ENCODE measurements at regions not wholly inside any gene's neighbourhood (a gene's known extent, or its start where the extent isn't known, plus 50 kb on each side); places are given as distances from the start of the nearest gene placed in this dataset.
A peak's percentile ranks its signal among the peaks of the same experiment; 100 is the strongest.
"Not testable (repeated sequence)": the region's sequence is repeated elsewhere in the genome, so short reads cannot be mapped to it uniquely, and the experiment has no call there.

DNA sequence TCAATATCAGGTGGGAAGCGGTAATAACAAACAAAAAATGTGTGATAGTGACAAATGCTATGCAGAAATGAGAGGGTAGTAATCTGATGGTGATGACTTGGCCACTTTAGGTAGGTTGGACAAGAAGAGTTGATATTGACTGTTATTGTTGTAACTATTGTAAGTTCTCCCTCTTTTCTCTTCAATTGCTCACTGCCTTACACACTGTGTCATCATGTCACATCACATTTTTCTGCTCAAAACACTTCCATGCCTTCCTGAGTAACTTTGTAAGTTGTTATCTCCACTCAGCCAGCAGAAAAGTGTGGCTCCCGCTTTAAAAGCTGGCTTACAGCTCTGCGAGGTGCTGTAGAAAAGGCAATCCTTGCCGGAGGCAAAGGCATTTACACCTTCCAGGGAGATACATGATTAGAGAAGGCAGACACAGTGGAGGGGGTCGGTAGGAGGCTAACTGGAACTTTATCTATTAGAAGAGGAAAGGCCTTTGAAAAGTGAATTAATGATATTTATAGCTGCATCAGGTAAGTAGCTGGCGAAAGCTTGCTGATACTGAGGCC, 85.2 kb upstream of the CLINT1 start:
- Histone ChIP-seq H3K9me3 (ENCODE audit: control insufficient read depth, insufficient read depth, low read depth, low read length) (no peaks in the 10 kb centered on the region), H3K4me2 (ENCODE audit: extremely low read depth, insufficient read depth, low read length) (no peak overlapping the region), H3K9ac (ENCODE audit: insufficient read depth, low read length) (no peak overlapping the region), H3K4me1 (ENCODE audit: control insufficient read depth, extremely low read depth, insufficient read depth, low read length) (no peaks in the 10 kb centered on the region), H3K36me3 (ENCODE audit: control insufficient read depth, insufficient read depth, low read length) (no peaks in the 10 kb centered on the region), H3K79me2 (ENCODE audit: control insufficient read depth, insufficient read depth, low read length) (no peaks in the 10 kb centered on the region), H4K20me1 (ENCODE audit: control insufficient read depth, extremely low read depth, insufficient read depth, low read length) (no peaks in the 10 kb centered on the region), H3K4me3 (replicated peaks in 1 of 4; ENCODE audit: control extremely low read depth in 1 of 4, insufficient read depth in 1 of 4, low read depth in 3 of 4, low read length in 4 of 4) (no peak overlapping the region), H3K27ac (ENCODE audit: insufficient read depth, low read length) (no peak overlapping the region), H2AFZ (ENCODE audit: low read length) (no peak overlapping the region), H3K27me3 (ENCODE audit: control insufficient read depth, insufficient read depth, low read length) (no peaks in the 10 kb centered on the region)
- DNase-seq (ENCODE audit: low read depth in 2 of 2) = no peak
- TF ChIP-seq EZH2 (IDR thresholded peaks at IDR 0.05; ENCODE audit: low read length, missing control alignments) = no peak
- TF ChIP-seq, protein P1, sequence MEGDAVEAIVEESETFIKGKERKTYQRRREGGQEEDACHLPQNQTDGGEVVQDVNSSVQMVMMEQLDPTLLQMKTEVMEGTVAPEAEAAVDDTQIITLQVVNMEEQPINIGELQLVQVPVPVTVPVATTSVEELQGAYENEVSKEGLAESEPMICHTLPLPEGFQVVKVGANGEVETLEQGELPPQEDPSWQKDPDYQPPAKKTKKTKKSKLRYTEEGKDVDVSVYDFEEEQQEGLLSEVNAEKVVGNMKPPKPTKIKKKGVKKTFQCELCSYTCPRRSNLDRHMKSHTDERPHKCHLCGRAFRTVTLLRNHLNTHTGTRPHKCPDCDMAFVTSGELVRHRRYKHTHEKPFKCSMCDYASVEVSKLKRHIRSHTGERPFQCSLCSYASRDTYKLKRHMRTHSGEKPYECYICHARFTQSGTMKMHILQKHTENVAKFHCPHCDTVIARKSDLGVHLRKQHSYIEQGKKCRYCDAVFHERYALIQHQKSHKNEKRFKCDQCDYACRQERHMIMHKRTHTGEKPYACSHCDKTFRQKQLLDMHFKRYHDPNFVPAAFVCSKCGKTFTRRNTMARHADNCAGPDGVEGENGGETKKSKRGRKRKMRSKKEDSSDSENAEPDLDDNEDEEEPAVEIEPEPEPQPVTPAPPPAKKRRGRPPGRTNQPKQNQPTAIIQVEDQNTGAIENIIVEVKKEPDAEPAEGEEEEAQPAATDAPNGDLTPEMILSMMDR (conservative IDR thresholded peaks at IDR 0.05 in 1 of 2, IDR thresholded peaks at IDR 0.05 in 1 of 2; ENCODE audit: low read depth in 1 of 2, low read length in 2 of 2) = no peak

DNA sequence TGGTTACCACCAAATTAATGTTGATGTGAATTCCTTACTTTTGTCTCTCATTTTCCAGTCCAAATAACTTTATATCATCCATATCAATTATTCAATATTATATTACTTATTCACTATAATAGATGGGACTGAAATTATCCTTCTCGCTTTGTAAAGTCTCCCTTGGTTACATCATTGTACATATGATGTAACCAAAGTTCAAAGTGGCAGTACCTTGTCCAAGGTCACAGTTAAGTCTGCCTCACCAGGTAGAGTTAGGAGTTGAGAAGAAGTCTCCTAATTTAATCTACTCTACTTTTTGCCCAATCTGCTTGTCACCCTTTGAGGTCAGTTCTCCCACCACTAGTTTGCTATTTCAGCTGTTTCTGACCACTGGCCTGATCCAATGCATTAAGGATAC, 83.7 kb upstream of the CLINT1 start:
- Histone ChIP-seq H3K36me3 (ENCODE audit: control insufficient read depth, insufficient read depth, low read length) (no peaks in the 10 kb centered on the region), H3K9ac (ENCODE audit: insufficient read depth, low read length) (no peak overlapping the region), H3K79me2 (ENCODE audit: control insufficient read depth, insufficient read depth, low read length) (no peaks in the 10 kb centered on the region), H2AFZ (ENCODE audit: low read length) (no peak overlapping the region), H4K20me1 (ENCODE audit: control insufficient read depth, extremely low read depth, insufficient read depth, low read length) (no peaks in the 10 kb centered on the region), H3K4me3 (replicated peaks in 1 of 4; ENCODE audit: control extremely low read depth in 1 of 4, insufficient read depth in 1 of 4, low read depth in 3 of 4, low read length in 4 of 4) (no peak overlapping the region), H3K27me3 (ENCODE audit: control insufficient read depth, insufficient read depth, low read length) (no peaks in the 10 kb centered on the region), H3K4me2 (ENCODE audit: extremely low read depth, insufficient read depth, low read length) (no peak overlapping the region), H3K4me1 (ENCODE audit: control insufficient read depth, extremely low read depth, insufficient read depth, low read length) (no peaks in the 10 kb centered on the region), H3K27ac (ENCODE audit: insufficient read depth, low read length) (no peak overlapping the region), H3K9me3 (ENCODE audit: control insufficient read depth, insufficient read depth, low read depth, low read length) (no peaks in the 10 kb centered on the region)
- no peak for DNase-seq (ENCODE audit: low read depth in 2 of 2)
- TF ChIP-seq, protein P1 (conservative IDR thresholded peaks at IDR 0.05 in 1 of 2, IDR thresholded peaks at IDR 0.05 in 1 of 2; ENCODE audit: low read depth in 1 of 2, low read length in 2 of 2) = no peak
- no peak for TF ChIP-seq EZH2 (IDR thresholded peaks at IDR 0.05; ENCODE audit: low read length, missing control alignments)

DNA sequence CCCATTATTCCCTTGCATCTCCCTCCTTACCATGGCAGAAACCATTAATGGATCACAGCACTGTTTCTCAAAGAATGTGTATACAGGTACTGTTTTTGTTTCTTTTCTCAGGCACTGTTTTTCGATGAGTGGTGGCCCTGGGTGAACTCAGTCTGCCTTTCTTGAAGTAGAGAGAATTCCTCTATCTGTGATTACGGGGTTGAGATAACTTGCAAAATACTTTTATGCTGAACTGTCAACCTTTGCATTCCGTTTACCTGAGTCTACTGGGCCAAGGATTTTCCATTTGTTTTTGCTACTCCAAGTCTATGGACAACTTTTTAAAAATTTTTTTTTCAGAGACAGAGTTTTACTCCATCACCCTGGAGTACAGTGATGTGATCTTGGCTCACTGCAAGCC, 82.7 kb upstream of the CLINT1 start:
- no peaks in the 10 kb centered on the region for H3K27me3 ChIP-seq (ENCODE audit: control insufficient read depth, insufficient read depth, low read length)
- H2AFZ ChIP-seq (ENCODE audit: low read length) = no peak overlapping the region
- no peaks in the 10 kb centered on the region for H4K20me1 ChIP-seq (ENCODE audit: control insufficient read depth, extremely low read depth, insufficient read depth, low read length)
- H3K36me3 ChIP-seq (ENCODE audit: control insufficient read depth, insufficient read depth, low read length) = no peaks in the 10 kb centered on the region
- no peak for TF ChIP-seq EZH2 (IDR thresholded peaks at IDR 0.05; ENCODE audit: low read length, missing control alignments)
- no peak overlapping the region for H3K27ac ChIP-seq (ENCODE audit: insufficient read depth, low read length)
- H3K4me1 ChIP-seq (ENCODE audit: control insufficient read depth, extremely low read depth, insufficient read depth, low read length) = no peaks in the 10 kb centered on the region
- no peak overlapping the region for H3K9ac ChIP-seq (ENCODE audit: insufficient read depth, low read length)
- no peak overlapping the region for H3K4me3 ChIP-seq (replicated peaks in 1 of 4; ENCODE audit: control extremely low read depth in 1 of 4, insufficient read depth in 1 of 4, low read depth in 3 of 4, low read length in 4 of 4)
- H3K4me2 ChIP-seq (ENCODE audit: extremely low read depth, insufficient read depth, low read length) = no peak overlapping the region
- no peaks in the 10 kb centered on the region for H3K79me2 ChIP-seq (ENCODE audit: control insufficient read depth, insufficient read depth, low read length)
- peak in 1 of 2 donors; percentile 26 for DNase-seq (ENCODE audit: low read depth in 2 of 2)
- no peaks in the 10 kb centered on the region for H3K9me3 ChIP-seq (ENCODE audit: control insufficient read depth, insufficient read depth, low read depth, low read length)

DNA sequence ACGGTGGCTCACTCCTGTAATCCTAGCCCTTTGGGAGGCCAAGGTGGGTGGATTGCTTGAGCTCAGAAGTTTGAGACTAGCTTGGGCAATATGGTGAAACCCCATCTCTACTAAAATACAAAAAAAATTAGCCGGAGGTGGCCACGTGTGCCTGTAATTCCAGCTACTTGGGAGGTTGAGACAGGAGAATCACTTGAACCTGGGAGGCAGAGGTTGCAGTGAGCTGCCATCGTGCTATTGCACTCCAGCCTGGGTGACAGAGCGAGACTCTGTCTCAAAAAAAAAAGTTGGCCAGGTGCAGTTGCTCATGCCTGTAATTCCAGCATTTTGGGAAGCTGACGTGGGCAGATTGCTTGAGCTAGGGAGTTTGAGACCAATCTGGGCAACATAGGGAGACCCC, 79.2 kb upstream of the CLINT1 start:
- not testable (repeated sequence) for H3K4me3 ChIP-seq (replicated peaks in 1 of 4; ENCODE audit: control extremely low read depth in 1 of 4, insufficient read depth in 1 of 4, low read depth in 3 of 4, low read length in 4 of 4); H4K20me1 ChIP-seq (ENCODE audit: control insufficient read depth, extremely low read depth, insufficient read depth, low read length); H2AFZ ChIP-seq (ENCODE audit: low read length); DNase-seq (ENCODE audit: low read depth in 2 of 2); H3K79me2 ChIP-seq (ENCODE audit: control insufficient read depth, insufficient read depth, low read length); H3K27ac ChIP-seq (ENCODE audit: insufficient read depth, low read length); H3K9ac ChIP-seq (ENCODE audit: insufficient read depth, low read length); H3K4me2 ChIP-seq (ENCODE audit: extremely low read depth, insufficient read depth, low read length); H3K4me1 ChIP-seq (ENCODE audit: control insufficient read depth, extremely low read depth, insufficient read depth, low read length); H3K9me3 ChIP-seq (ENCODE audit: control insufficient read depth, insufficient read depth, low read depth, low read length); H3K27me3 ChIP-seq (ENCODE audit: control insufficient read depth, insufficient read depth, low read length); H3K36me3 ChIP-seq (ENCODE audit: control insufficient read depth, insufficient read depth, low read length)

DNA sequence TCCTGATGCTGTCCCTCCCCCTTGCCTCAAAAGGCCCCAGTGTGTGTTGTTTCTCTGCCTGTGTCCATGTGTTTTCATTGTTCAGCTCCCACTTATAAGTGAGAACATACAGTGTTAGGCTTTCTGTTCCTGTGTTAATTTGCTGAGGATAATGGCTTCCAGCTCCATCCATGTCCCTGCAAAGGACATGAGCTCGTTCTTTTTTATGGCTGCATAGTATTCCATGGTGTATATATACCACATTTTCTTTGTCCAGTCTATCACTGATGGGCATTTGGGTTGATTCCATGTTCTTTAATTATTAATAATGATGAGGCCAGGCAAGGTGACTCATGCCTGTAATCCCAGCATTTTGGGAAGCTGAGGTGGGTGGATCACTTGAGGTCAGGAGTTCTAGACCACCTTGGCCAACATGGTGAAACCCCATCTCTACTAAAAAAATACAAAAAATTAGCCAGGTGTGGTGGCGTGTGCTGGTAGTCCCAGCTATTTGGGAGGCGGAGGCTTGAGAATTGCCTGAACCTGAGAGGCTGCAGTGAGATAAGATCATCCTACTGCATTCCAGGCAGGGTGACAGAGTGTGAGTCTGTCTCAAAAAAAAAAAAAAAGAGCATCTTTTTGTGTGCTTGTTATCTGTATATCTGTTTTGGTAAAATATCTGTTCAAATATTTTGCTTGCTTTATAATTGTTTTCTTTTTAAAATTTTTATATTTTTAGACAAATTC, 78.0 kb upstream of the CLINT1 start:
- H3K4me3 ChIP-seq (replicated peaks in 1 of 4; ENCODE audit: control extremely low read depth in 1 of 4, insufficient read depth in 1 of 4, low read depth in 3 of 4, low read length in 4 of 4); H2AFZ ChIP-seq (ENCODE audit: low read length); H3K36me3 ChIP-seq (ENCODE audit: control insufficient read depth, insufficient read depth, low read length); H4K20me1 ChIP-seq (ENCODE audit: control insufficient read depth, extremely low read depth, insufficient read depth, low read length); H3K4me2 ChIP-seq (ENCODE audit: extremely low read depth, insufficient read depth, low read length); H3K9me3 ChIP-seq (ENCODE audit: control insufficient read depth, insufficient read depth, low read depth, low read length); DNase-seq (ENCODE audit: low read depth in 2 of 2); H3K9ac ChIP-seq (ENCODE audit: insufficient read depth, low read length); H3K27me3 ChIP-seq (ENCODE audit: control insufficient read depth, insufficient read depth, low read length); H3K27ac ChIP-seq (ENCODE audit: insufficient read depth, low read length); H3K4me1 ChIP-seq (ENCODE audit: control insufficient read depth, extremely low read depth, insufficient read depth, low read length); H3K79me2 ChIP-seq (ENCODE audit: control insufficient read depth, insufficient read depth, low read length): not testable (repeated sequence)
